ENCODE measurements at regions not wholly inside any gene's neighbourhood (a gene's known extent, or its start where the extent isn't known, plus 50 kb on each side); places are given as distances from the start of the nearest gene placed in this dataset.
"Not testable (repeated sequence)": the region's sequence is repeated elsewhere in the genome, so short reads cannot be mapped to it uniquely, and the experiment has no call there.

GRCh38 chr21:36207577-36208320 is 51.1 kb downstream of the DOP1B start:
- DNase-seq (ENCODE audit: low read depth in 2 of 2) = no peak

DNA sequence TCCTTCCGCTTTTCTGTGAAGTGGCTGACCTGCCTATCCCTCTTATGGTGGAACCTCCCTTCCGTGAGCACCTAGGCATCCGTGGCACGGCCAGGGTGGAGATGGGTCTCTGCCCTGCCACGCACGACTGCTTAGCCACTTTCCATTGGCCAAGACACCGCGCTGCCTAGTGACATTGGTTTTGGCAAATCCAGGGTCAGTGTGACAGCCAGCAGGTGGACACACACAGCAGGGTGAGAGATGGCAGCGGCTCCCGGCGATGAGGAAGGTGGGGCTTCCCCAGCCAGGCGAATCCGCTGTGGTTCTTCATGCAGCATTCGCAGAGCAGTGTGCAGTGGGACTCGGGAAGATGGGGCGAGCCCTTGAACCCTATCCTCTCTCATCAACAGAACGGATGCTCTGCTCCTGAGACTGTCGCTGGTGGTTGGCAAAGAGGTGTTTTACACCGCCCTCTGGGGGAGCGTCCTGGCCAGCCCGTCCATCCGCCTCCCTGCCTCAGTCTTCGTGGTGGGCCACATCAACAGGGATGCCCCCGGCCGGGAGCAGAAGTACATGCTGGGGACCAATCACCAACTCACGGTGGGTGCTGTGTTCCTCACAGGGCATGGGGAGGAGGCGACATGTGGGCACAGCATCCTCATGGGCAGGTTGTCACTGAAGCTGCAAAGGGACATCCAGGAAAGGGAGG is 51.8 kb downstream of the DOP1B start:
- DNase-seq (ENCODE audit: low read depth in 2 of 2) = no peak

DNA sequence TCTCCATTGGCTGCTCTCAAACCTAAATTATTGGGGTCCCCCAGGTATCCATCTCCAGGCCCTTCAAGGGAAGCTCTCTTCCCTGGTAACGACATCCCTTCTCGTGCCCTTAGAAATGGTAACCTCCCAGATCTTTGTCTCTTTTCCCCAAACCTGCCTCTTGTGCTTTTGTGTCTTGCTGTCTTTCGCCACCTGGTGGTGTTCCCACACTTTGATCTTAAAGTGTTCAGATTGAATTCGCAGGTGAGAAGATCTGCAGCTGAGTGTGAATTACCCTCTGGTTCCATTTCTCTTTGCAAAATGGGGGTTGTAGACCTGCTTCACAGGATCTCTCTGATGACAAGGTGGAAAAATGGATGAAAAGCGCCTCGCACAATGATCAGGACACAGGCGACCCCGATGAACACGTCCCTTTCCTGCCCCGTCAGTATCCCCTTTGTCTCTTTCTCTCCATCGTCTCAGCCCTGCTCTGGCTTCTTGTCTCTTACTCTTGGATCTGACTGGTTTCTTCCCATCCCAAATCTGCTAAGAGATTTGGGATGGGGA is 53.1 kb downstream of the DOP1B start:
- DNase-seq (ENCODE audit: low read depth in 2 of 2) = peak in 1 of 2 donors; percentile 7

GRCh38 chr21:36210779-36211659 is 54.4 kb downstream of the DOP1B start:
- DNase-seq (ENCODE audit: low read depth in 2 of 2) = no peak

DNA sequence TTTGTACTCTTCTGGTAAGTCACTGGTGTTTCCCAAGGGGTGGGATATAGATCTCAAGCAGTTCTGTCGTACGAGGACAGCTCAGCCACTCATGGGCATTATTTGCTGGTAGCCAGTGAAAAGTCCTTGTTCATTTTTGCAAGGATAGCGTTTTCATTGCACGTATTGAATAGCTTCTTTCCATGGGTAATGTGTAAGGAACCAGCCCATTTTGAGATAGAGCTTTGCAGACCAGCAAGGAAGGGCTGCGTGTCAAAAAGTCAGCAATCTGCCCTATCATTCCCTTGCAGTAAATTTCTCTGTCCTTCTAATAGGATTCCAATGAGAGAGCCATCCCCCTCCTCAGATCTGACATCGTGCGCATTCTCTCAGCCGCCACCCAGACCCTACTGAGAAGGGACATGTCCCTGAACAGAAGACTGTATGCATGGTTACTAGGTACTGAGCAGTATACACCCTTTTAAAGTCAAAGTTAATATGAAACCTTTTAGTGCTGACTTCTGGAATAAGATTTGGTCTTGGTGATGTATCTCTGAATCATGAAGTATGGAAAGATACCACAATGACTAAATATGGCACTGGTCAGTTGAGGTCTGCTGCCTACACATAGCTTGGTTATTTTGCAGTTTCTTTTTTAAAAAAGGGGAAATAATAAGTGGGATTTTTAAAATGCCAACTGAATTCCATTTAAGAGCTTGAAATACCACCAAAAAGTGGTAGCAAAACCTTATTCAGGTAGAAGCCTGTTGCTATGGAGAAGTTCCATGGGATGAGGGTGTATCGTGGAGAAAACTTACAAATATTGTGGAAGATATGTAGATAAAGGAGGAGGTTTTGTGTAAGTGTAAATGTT is 55.3 kb downstream of the DOP1B start:
- no peak for DNase-seq (ENCODE audit: low read depth in 2 of 2)

DNA sequence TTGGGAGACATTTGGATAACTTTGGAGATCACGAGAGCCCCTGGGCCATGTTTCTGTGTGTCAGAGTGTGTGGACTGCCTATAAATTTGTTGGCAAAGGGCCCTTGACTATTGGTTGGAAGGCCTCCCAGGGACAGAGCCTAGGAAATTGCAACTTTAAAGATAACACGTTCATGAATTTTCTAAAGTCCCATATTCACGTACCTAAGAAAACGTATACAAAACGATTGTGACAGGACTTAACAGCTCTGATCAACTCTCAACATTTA is 55.8 kb downstream of the DOP1B start:
- no peak for DNase-seq (ENCODE audit: low read depth in 2 of 2)

GRCh38 chr21:36214561-36214960 is 57.9 kb downstream of the DOP1B start:
- DNase-seq (ENCODE audit: low read depth in 2 of 2) = no peak

DNA sequence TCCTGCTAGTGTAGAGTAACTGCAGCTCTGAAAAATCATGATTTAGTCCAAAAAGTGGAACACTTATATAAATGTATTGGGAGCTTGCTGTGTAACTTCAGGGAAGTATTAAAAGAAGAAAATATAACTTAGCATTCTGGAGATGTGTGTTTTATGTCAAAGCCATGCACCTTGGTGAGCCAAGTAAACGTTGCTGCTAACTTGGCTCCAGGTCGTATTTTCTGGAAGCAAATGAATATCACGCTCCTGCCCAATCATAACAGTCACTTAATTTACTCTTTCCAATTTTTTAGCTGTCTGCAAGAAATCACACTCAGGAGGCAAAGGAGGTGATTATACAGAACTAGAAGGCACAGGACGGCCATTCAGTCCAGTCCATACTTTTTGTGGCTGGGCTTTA is 61.1 kb downstream of the DOP1B start:
- no peak for DNase-seq (ENCODE audit: low read depth in 2 of 2)

GRCh38 chr21:36218691-36219090 is 62.1 kb downstream of the DOP1B start:
- no peak for DNase-seq (ENCODE audit: low read depth in 2 of 2)

- no peak for DNase-seq (ENCODE audit: low read depth in 2 of 2)
These were observed 66.8 kb downstream of the DOP1B start for GRCh38 chr21:36223451-36223850.

DNA sequence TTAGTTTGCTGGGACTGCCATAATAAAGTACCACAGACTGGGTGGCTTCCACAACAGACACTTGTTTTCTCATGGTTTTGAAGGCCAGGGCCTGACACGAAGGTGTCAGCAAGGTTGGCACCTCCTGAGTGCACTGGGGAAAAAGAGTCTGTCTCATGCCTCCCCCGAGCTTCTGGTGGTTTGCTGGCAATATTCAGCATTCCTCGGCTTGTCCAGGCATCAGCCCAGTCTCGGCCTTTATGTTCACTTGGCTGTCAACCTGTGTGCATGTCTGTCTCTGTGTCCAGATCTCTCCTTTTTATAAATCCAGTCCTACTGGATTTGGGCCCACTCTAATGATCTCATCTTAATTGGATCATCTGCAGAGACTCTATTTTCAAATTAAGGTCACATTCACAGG is 72.6 kb downstream of the DOP1B start:
- no peak for DNase-seq (ENCODE audit: low read depth in 2 of 2)

GRCh38 chr21:36231444-36231843 is 74.8 kb downstream of the DOP1B start:
- DNase-seq (ENCODE audit: low read depth in 2 of 2) = not testable (repeated sequence)

GRCh38 chr21:36232641-36233040 is 76.0 kb downstream of the DOP1B start:
- DNase-seq (ENCODE audit: low read depth in 2 of 2) = no peak

GRCh38 chr21:36235058-36235582 is 78.5 kb downstream of the DOP1B start:
- DNase-seq (ENCODE audit: low read depth in 2 of 2) = no peak

- no peak for DNase-seq (ENCODE audit: low read depth in 2 of 2)
These were observed 79.6 kb downstream of the DOP1B start for GRCh38 chr21:36236052-36236730.

DNA sequence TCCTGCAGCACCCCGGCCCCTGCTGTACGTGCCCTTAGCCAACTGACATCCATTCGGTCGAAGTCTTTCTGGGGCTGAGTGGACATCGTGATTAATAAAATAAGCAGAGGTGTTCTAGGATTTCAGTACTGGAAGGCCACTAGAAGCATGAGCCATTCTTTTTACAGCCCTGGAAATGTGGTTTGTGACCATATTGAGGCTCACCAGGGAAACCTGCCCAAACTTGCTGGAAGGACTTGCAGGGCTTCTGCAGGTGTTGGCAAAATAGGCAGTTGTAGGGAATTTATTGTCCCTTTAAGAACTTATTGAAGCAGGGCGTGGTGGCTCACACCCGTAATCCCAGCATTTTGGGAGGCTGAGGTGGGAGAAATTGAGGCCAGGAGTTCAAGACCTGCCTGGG is 80.8 kb downstream of the DOP1B start:
- no peak for DNase-seq (ENCODE audit: low read depth in 2 of 2)

DNA sequence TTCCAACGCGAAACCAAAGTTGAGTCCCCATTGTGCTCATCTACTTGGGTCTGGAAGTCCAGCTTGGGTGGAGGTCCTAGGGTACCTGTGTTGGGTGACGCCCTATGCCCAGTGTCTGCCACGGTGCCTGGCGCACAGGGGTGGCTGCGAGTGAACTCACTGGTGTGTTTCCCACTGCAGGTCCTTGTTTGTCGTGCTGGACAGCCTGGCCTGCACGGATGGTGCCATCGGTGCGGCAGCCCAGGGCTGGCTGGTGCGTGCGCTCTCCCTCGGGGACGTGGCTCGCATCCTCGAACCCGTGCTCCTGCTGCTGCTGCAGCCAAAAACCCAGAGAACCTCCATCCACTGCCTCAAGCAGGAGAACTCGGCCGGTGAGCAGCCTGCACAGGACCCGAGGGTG is 80.4 kb upstream of the MORC3 start:
- no peak for DNase-seq (ENCODE audit: low read depth in 2 of 2)

DNA sequence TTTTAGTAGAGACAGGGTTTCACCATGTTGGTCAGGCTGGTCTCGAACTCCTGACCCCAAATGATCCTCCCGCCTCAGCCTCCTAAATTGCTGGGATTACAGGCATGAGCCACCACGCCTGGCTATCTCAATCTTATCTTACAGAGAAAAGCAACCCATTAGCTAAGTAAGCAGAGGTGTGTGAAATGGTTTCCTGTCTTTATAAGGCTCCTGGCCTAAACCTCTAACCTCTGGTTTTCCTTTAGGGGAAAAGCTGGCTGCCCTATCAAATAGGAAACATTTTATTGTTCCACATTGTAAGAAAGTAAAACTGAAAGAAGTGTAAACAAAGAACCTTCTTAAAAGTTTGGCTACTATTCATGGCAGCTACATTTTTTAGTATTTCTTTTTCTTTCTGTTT is 78.3 kb upstream of the MORC3 start:
- no peak for DNase-seq (ENCODE audit: low read depth in 2 of 2)

DNA sequence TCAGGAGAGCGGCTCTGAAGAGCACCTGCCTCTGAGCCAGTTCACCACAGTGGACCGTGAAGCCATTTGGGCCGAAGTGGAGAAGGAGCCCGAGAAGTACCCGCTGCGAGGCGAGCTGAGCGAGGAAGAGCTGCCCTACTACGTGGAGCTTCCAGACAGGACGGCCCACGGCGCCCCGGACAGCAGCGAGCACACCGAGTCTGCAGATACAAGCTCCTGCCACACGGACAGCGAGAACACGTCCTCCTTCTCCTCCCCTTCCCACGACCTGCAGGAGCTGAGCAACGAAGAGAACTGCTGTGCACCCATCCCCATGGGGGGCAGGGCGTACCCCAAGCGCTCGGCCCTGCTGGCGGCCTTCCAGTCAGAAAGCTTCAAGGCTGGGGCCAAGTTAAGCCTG is 74.9 kb upstream of the MORC3 start:
- no peak for DNase-seq (ENCODE audit: low read depth in 2 of 2)

DNA sequence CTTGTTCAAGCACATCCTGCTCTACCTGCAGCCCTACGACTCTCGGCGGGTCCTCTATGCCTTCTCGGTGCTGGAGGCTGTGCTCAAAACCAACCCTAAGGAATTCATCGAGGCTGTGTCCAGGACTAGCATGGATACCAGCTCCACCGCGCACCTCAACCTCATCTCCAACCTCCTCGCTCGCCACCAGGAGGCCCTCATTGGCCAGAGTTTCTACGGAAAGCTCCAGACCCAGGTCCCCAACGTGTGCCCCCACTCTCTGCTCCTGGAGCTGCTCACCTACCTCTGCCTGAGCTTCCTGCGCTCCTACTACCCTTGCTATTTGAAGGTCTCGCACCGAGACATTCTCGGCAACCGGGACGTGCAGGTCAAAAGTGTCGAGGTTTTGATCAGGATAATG is 74.3 kb upstream of the MORC3 start:
- no peak for DNase-seq (ENCODE audit: low read depth in 2 of 2)
